Colonic mucosa (tissue), 4 donors: ENCODE measurements at regions not wholly inside any gene's neighbourhood (a gene's known extent, or its start where the extent isn't known, plus 50 kb on each side); places are given as distances from the start of the nearest gene placed in this dataset.

ENCODE experiments used
- DNase-seq: peaks from one replicate; pipeline ENCODE4 v3.0.0-alpha.2; 2020
- H3K27ac ChIP-seq: fragments of 200-600 bp; one replicate; pipeline ENCODE4 v1.8.0; 2021
- H3K27me3 ChIP-seq: fragments of 200-600 bp; one replicate; pipeline ENCODE4 v1.8.0; 2021
- H3K36me3 ChIP-seq: fragments of 200-600 bp; one replicate; pipeline ENCODE4 v1.8.0; 2021
- H3K4me1 ChIP-seq: fragments of 200-600 bp; one replicate; pipeline ENCODE4 v1.8.0; 2021; ENCODE audit warnings: mild to moderate bottlenecking
- H3K4me3 ChIP-seq: fragments of 200-600 bp; one replicate; pipeline ENCODE4 v1.8.0; 2021
- H3K9ac ChIP-seq, 2 donors: one replicate each; pipeline ENCODE4 v1.7.0; 2013; ENCODE audit warnings: control low read depth in 2 of 2, low read depth in 2 of 2, low read length in 2 of 2
- H3K9me3 ChIP-seq: fragments of 200-600 bp; one replicate; pipeline ENCODE4 v1.8.0; 2021
- intact Hi-C: fragments of 100-400 bp; cut with DNase I; formaldehyde crosslinking; loops from one replicate; pipeline ENCODE4 v1.14.1; 2022
- TF ChIP-seq, protein P1 (sequence below): fragments of 200-600 bp; IDR thresholded peaks from one replicate; pipeline ENCODE4 v1.8.0; 2022; ENCODE audit warnings: antibody characterized with exemption, mild to moderate bottlenecking
- donor health status: healthy.
- donor health status: DM: no; HTN: no; CAD: no.
- donor health status: DM: no; HTN: no; CAD: no.

DNA sequence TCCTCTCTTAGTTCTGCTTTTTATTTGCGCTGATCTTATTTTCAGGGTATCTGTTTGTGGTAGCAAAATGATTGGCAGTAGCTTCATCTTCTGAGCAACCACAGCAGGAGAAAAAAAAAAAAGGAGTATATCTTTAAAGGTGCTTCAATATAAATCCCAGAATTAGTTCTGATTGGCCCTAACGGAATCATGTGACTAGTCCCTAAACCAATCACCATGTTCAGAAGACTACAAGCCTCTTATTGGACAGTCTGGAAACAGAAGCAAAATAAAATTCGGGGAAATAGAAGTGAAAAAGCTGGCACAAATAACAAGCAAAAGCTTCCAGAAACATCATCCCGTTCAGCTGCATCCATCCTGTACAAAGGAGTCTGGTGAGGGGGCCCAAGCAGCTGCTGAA is 49.9 kb upstream of the PTPRO start:
- intact Hi-C loops = loop anchor here (5.0 kb wide), 1 partner anchor 430 kb away; the partner anchor contains the start of gene ART4
- TF ChIP-seq, protein P1, sequence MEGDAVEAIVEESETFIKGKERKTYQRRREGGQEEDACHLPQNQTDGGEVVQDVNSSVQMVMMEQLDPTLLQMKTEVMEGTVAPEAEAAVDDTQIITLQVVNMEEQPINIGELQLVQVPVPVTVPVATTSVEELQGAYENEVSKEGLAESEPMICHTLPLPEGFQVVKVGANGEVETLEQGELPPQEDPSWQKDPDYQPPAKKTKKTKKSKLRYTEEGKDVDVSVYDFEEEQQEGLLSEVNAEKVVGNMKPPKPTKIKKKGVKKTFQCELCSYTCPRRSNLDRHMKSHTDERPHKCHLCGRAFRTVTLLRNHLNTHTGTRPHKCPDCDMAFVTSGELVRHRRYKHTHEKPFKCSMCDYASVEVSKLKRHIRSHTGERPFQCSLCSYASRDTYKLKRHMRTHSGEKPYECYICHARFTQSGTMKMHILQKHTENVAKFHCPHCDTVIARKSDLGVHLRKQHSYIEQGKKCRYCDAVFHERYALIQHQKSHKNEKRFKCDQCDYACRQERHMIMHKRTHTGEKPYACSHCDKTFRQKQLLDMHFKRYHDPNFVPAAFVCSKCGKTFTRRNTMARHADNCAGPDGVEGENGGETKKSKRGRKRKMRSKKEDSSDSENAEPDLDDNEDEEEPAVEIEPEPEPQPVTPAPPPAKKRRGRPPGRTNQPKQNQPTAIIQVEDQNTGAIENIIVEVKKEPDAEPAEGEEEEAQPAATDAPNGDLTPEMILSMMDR = no peak
- H3K9me3 ChIP-seq = no peaks in the 10 kb centered on the region

More for the DNA sequence above, 49.9 kb upstream of the PTPRO start:
- no peak for DNase-seq
- Histone ChIP-seq H3K4me1 (no peaks in the 10 kb centered on the region), H3K27ac (no peak overlapping the region), H3K27me3 (no peaks in the 10 kb centered on the region), H3K9ac (no peak overlapping the region), H3K4me3 (no peak overlapping the region), H3K36me3 (no peaks in the 10 kb centered on the region)
